NCI-H446 treated with DMSO at 0.1 percent for 48 hours (cell line): ENCODE measurements at regions not wholly inside any gene's neighbourhood (a gene's known extent, or its start where the extent isn't known, plus 50 kb on each side); places are given as distances from the start of the nearest gene placed in this dataset.
"Not testable (repeated sequence)": the region's sequence is repeated elsewhere in the genome, so short reads cannot be mapped to it uniquely, and the experiment has no call there.

ENCODE experiments used
- DNase-seq: peaks from one replicate; lab custom pipeline; 2025; lab: John Stamatoyannopoulos, UW

- no peak for DNase-seq
Observed at GRCh38 chr3:36077320-36077719, 303.0 kb upstream of the STAC start.

- not testable (repeated sequence) for DNase-seq
Observed at GRCh38 chr3:36082958-36083357, 297.3 kb upstream of the STAC start.

DNA sequence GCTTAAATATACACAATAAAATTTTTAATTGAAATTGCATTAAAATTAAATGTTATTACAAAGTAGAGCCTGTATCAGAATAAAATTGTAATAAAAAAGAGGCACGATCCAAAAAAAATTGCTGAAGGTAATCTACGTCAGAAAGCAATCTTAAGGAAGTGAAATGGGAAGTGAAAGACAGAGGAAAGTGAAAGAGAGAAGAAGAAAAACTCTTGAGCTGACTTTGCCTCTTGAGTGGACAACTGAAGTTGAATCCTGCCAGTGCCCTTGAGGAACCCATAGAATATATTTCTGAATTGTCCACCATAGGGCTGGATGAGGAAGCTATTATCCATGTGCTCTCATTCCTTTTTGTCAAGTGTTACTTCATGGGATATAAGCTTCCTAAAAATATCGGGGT is 285.1 kb upstream of the STAC start:
- no peak for DNase-seq

DNA sequence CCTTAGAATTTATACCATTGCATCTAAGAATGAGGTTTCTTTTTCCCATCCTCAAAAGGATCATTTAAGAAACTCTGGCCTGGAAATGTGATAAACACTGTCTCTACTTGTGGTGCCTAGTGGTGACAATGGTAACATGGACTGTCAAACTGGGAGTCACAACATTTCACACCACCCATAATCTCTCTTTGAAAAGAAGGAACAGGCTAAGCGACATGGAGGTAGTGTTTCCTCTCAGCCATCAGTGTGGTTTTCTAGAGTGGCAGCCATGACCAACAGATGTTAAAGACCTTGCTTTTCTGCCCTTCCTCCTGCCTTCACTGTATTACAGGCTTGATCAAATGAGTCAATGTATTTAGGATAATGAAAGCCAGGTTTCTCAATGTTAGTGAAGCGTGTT is 283.1 kb upstream of the STAC start:
- no peak for DNase-seq

DNA sequence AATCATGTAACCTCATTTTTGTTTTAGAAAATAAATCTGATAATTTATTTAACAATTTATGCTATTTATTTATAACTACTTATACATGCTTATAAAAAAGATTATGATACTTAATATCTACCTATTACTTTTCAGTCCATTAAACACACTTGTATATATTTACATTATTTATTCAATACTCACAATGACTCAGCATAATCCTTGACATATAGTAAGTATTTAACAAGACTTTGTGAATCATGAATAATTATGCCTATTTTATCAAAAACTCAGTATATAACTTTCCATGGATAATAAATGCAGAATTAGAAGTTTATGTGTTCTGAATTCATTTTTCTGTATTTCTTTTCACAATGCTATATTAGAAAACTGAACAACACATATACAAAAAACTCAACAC is 266.0 kb upstream of the STAC start:
- no peak for DNase-seq

- peak; percentile 0 for DNase-seq
Observed at GRCh38 chr3:36124118-36124796, 256.0 kb upstream of the STAC start.

GRCh38 chr3:36132214-36132613 is 248.1 kb upstream of the STAC start:
- DNase-seq = no peak

DNA sequence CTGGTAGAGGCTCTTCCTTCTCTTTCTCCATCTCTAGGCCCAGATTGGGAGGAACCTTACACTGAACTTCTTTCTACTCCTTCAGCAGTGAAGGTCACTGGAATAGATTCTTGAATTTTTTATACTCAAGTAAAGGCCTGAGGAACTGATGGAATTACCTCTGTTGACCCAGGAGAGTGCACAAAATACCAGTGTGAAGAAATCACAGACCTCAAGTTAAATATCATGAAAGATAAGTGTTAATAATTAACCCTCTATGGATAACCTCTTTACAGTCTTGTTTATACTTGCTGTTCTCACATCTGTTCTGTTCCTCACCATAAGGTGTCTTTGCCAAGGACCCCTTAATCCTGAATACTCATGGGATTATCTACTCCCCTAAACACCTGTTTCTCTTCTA is 244.4 kb upstream of the STAC start:
- no peak for DNase-seq

DNA sequence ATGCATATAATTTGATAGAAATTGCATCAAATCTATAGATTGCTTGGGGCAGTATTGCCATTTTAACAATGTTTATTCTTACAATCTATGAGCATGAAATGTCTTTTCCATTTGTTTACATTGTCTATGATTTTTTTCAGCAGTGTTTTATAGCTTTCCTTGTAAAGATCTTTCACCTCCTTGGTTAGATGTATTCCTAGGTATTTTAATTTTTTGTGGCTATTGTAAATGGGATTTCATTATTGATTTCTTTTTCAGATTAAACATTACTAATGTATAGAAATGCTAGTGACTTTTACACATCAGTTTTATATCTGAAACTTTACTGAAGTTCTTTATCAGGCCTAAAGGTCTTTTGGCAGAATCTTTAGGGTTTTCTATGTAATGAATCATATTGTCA is 237.6 kb upstream of the STAC start:
- DNase-seq = no peak

- no peak for DNase-seq
Observed at GRCh38 chr3:36146404-36146803, 233.9 kb upstream of the STAC start.

DNA sequence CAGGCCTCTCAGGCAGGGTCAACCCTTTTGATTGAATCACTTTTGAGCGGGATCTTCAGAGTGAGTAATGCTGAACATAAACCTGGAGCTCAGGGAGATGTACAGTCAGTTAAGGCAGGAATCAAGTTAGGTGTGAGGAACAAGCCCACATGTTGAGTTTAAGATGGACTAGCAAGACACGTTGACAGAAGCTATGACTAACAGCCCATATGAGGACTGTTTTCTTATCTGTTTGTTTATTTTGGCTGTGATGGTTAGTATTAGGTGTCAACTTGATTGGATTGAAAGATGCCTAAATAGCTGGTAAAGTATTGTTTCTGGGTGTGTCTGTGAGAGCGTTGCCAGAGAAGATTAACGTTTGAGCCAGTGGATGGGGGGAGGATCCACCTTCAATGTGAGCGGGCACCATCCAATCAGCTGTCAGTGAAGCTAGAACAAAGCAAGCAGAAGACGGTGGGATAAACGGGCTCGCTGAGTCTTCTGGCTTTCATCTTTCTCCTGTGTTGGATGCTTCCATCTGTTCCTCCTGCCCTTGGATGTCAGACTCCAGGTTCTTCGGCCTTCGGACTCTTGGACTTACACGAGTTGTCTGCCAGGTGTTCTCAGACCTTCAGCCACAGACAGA is 232.3 kb upstream of the STAC start:
- peak; percentile 46 for DNase-seq

- DNase-seq = no peak
Observed at GRCh38 chr3:36149447-36149865, 230.8 kb upstream of the STAC start.

GRCh38 chr3:36155515-36155914 is 224.8 kb upstream of the STAC start:
- no peak for DNase-seq

GRCh38 chr3:36164400-36164799 is 215.9 kb upstream of the STAC start:
- DNase-seq = no peak

- DNase-seq = no peak
Observed at GRCh38 chr3:36165509-36166290, 214.6 kb upstream of the STAC start.

- no peak for DNase-seq
Observed at GRCh38 chr3:36166477-36166876, 213.8 kb upstream of the STAC start.

GRCh38 chr3:36172699-36173098 is 207.6 kb upstream of the STAC start:
- DNase-seq = peak; percentile 42

GRCh38 chr3:36175113-36175812 is 205.0 kb upstream of the STAC start:
- DNase-seq = no peak

DNA sequence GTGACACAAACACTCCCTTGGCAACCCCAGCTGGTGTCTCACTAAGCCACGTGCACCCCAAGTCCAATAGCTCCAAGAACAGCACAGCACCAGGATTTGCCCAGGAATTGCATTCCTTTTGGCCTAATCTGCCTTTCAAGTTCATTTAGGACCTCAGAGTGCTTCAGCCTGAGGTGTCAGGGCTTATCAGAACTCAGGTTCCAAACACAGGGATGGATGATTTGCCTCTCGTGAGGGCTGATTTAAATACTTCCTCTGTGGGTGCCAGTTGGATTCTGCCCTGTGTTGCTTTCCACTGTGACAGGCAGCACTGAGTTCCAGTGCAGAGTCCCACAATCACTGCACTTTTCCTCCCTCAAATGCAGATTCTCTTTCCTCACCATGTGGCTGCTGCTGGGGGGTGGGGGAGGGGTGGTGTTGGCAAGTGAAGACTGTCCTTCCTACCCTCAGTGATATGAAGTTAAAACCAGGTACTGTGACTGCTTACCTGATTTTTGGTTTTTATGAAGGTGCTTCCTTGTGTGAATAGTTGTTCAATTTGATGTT is 204.3 kb upstream of the STAC start:
- DNase-seq = no peak

GRCh38 chr3:36178018-36178417 is 202.3 kb upstream of the STAC start:
- DNase-seq = no peak

DNA sequence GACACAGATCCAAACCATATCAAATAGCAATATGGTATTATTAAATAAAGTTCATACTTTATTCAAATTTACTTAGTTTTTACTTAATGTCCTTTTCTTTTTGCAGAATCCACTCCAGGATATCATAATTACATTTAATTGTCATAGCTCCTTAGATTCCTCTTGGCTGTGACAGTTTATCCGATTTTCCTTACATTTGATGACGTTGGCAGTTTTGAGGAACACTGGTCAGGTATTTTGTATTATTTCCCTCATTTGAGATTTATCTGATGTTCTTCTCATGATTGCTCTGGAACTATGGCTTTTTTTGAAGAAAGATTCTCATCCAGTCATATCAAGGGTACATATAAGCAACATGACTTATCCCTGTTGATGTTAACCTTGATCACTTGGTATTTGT is 198.3 kb upstream of the STAC start:
- DNase-seq = no peak

- not testable (repeated sequence) for DNase-seq
Observed at GRCh38 chr3:36187197-36187596, 193.1 kb upstream of the STAC start.
